ENCODE measurements at regions not wholly inside any gene's neighbourhood (a gene's known extent, or its start where the extent isn't known, plus 50 kb on each side); places are given as distances from the start of the nearest gene placed in this dataset.

DNA sequence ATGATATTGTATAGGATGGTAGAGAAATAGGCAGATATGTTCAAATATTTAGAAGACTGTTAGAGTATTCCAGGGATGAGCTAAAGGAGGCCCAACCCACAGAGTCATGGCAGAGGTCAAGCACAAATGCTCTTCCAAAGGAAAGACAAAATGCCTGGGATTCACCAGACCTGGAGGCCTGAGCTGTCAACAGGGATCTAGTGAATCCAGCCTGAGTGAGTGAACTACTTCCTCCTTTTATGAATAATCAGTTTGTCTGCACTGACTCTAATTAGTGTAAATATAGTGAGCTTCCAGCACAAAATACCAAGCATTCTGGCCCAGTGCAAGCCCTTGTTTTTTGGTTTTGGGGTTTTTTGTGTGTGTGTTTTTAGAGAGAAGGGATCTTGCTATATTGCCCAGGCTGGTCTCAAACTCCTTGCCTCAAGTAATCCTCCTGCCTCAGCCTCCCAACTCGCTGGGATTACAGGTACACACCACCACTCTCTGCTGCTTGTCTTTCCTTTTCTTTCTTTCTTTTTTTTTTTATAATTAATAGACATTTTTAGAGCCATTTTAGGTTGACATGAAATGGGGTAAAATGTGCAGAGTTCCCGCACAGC, 244.4 kb downstream of the SKIDA1 start:
- Histone ChIP-seq H3K27ac (no peak overlapping the region), H3K36me3 (no peaks in the 10 kb centered on the region), H3K4me3 (no peak overlapping the region), H3K9me3 (no peaks in the 10 kb centered on the region), H3K4me1 (no peaks in the 10 kb centered on the region), H3K27me3 (no peaks in the 10 kb centered on the region)
- DNase-seq, result no peak
- 67 to 89% methylated on average over 2 of the region's 2 CpGs for WGBS, 2 donors (ENCODE audit: low coverage in 1 of 2)
- intact Hi-C loops (cut with DNase I; ENCODE audit: low total_unique reads) (loop anchor here (10.0 kb wide), 1 partner anchor 214 kb away; no protein-coding TSS in a partner anchor), in situ Hi-C loops (cut with MboI; ENCODE audit: low pct_ligation_motif_present in 1 of 4, low pct_unique_long_range_greater_than_20kb in 1 of 4, low sequenced_read_pairs in 3 of 4) (loop anchor here in 2 of 4 donors (10.0 to 25.0 kb wide), 4 partner anchors 206 to 456 kb away; no protein-coding TSS in a partner anchor)
- TF ChIP-seq POLR2AphosphoS5 (IDR thresholded peaks at IDR 0.05) (no peak), POLR2A (IDR thresholded peaks at IDR 0.05) (no peak), EP300 (IDR thresholded peaks at IDR 0.05; ENCODE audit: low read depth) (no peak)
- TF ChIP-seq, protein P1, sequence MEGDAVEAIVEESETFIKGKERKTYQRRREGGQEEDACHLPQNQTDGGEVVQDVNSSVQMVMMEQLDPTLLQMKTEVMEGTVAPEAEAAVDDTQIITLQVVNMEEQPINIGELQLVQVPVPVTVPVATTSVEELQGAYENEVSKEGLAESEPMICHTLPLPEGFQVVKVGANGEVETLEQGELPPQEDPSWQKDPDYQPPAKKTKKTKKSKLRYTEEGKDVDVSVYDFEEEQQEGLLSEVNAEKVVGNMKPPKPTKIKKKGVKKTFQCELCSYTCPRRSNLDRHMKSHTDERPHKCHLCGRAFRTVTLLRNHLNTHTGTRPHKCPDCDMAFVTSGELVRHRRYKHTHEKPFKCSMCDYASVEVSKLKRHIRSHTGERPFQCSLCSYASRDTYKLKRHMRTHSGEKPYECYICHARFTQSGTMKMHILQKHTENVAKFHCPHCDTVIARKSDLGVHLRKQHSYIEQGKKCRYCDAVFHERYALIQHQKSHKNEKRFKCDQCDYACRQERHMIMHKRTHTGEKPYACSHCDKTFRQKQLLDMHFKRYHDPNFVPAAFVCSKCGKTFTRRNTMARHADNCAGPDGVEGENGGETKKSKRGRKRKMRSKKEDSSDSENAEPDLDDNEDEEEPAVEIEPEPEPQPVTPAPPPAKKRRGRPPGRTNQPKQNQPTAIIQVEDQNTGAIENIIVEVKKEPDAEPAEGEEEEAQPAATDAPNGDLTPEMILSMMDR (IDR thresholded peaks at IDR 0.05), result no peak

DNA sequence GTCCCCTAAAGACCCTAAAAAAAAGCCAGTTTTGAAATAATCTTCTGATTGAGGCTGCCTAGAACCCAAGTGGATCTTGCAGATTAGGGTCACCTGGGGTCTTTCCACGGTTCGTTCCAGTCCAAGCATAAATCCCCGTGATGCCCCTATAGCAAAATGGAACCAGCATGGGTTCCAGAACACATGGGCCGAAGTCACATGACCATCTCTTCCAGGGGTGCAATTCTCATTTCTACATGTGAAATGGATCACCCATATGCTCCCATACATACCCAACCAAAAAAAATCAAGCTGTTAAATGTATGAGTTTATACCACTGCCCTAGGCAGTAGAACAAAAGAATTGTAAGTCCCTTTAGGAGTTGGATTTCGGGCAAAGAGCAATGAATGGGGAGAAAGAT, 245.4 kb downstream of the SKIDA1 start:
- intact Hi-C loops (cut with DNase I; ENCODE audit: low total_unique reads), result loop anchor here (10.0 kb wide), 1 partner anchor 215 kb away; no protein-coding TSS in a partner anchor
- WGBS, 2 donors (ENCODE audit: low coverage in 1 of 2), result 83 to 91% methylated on average over 1 to 5 of the region's 5 CpGs
- in situ Hi-C loops (cut with MboI; ENCODE audit: low pct_ligation_motif_present in 1 of 4, low pct_unique_long_range_greater_than_20kb in 1 of 4, low sequenced_read_pairs in 3 of 4), result loop anchor here in 2 of 4 donors (10.0 to 25.0 kb wide), 4 partner anchors 207 to 457 kb away; no protein-coding TSS in a partner anchor
- H3K27ac ChIP-seq, result no peak overlapping the region
- no peaks in the 10 kb centered on the region for H3K9me3 ChIP-seq
- no peaks in the 10 kb centered on the region for H3K4me1 ChIP-seq
- H3K4me3 ChIP-seq, result no peak overlapping the region
- TF ChIP-seq EP300 (IDR thresholded peaks at IDR 0.05; ENCODE audit: low read depth) (no peak), POLR2AphosphoS5 (IDR thresholded peaks at IDR 0.05) (no peak), POLR2A (IDR thresholded peaks at IDR 0.05) (no peak)
- TF ChIP-seq, protein P1 (IDR thresholded peaks at IDR 0.05), result no peak
- DNase-seq, result no peak
- no peaks in the 10 kb centered on the region for H3K36me3 ChIP-seq
- H3K27me3 ChIP-seq, result no peaks in the 10 kb centered on the region

- 93 to 100% methylated on average over 1 to 3 of the region's 3 CpGs for WGBS, 2 donors (ENCODE audit: low coverage in 1 of 2)
- in situ Hi-C loops (cut with MboI; ENCODE audit: low pct_ligation_motif_present in 1 of 4, low pct_unique_long_range_greater_than_20kb in 1 of 4, low sequenced_read_pairs in 3 of 4), result loop anchor here in 2 of 4 donors (10.0 to 25.0 kb wide), 3 partner anchors 204 to 458 kb away; no protein-coding TSS in a partner anchor
- intact Hi-C loops (cut with DNase I; ENCODE audit: low total_unique reads), result no loop called here
Observed at GRCh38 chr10:21279217-21279575, 246.3 kb downstream of the SKIDA1 start.

DNA sequence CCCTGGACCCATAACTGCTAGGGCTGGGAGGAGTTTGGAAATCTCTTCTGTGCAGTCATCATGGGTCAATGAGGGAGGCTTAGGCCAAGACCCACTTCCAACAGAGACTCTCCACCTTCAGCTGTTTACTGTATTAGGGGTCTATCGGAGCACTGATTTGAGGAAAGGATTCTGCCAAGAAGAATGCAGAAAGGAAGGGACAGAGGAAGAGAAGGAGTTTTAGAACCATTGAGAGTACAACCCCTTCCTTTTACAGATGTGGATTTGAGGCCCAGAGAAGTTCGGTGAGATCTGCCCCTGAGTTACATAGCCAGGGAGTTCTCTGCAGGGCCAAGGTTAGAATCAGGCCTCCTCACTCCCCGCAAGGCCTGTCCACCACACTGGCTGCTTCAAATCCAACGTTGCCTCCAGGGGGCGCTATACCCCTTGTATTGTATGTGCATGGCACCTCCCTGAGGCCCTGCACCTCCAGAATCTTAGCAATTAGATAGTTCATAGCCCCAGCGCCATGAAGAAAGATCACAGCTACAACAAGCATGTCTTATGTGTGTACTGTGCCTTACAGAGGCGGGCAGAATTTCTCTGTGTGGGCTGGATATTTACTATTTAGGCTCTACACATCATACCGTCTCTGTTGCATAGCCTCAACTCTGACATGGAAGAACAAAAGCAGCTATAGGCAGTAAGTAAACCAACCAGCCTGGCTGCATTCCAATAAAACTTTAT, 246.8 kb downstream of the SKIDA1 start:
- H3K4me1 ChIP-seq, result no peaks in the 10 kb centered on the region

More at GRCh38 chr10:21279217-21279575, 246.3 kb downstream of the SKIDA1 start:
- no peaks in the 10 kb centered on the region for H3K27me3 ChIP-seq
- H3K9me3 ChIP-seq, result no peaks in the 10 kb centered on the region
- no peaks in the 10 kb centered on the region for H3K36me3 ChIP-seq
- H3K27ac ChIP-seq, result no peak overlapping the region
- no peak overlapping the region for H3K4me3 ChIP-seq
- TF ChIP-seq POLR2AphosphoS5 (IDR thresholded peaks at IDR 0.05) (no peak), POLR2A (IDR thresholded peaks at IDR 0.05) (no peak), EP300 (IDR thresholded peaks at IDR 0.05; ENCODE audit: low read depth) (no peak)
- TF ChIP-seq, protein P1 (IDR thresholded peaks at IDR 0.05), result no peak
- H3K4me1 ChIP-seq, result no peaks in the 10 kb centered on the region
- DNase-seq, result no peak

More for the DNA sequence above, 246.8 kb downstream of the SKIDA1 start:
- Histone ChIP-seq H3K4me3 (no peak overlapping the region), H3K9me3 (no peaks in the 10 kb centered on the region), H3K36me3 (no peaks in the 10 kb centered on the region), H3K27me3 (no peaks in the 10 kb centered on the region), H3K27ac (no peak overlapping the region)
- in situ Hi-C loops (cut with MboI; ENCODE audit: low pct_ligation_motif_present in 1 of 4, low pct_unique_long_range_greater_than_20kb in 1 of 4, low sequenced_read_pairs in 3 of 4), result loop anchor here in 2 of 4 donors (10.0 to 25.0 kb wide), 3 partner anchors 204 to 459 kb away; no protein-coding TSS in a partner anchor
- TF ChIP-seq, protein P1 (IDR thresholded peaks at IDR 0.05), result peak; percentile 57 to 73 (median 65)
- no peak for TF ChIP-seq EP300 (IDR thresholded peaks at IDR 0.05; ENCODE audit: low read depth)
- no peak for TF ChIP-seq POLR2A (IDR thresholded peaks at IDR 0.05)
- peak; percentile 88 for DNase-seq
- intact Hi-C loops (cut with DNase I; ENCODE audit: low total_unique reads), result no loop called here
- 42 to 81% methylated on average over 2 to 8 of the region's 8 CpGs for WGBS, 2 donors (ENCODE audit: low coverage in 1 of 2)
